ENCODE measurements at regions not wholly inside any gene's neighbourhood (a gene's known extent, or its start where the extent isn't known, plus 50 kb on each side); places are given as distances from the start of the nearest gene placed in this dataset.

- CTCF ChIA-PET: no interaction called here
- H3K9me3 Mint-ChIP-seq (ENCODE audit: low read depth, unreplicated experiment): peaks cover 3% of the 10 kb centered on the region
- no peak for TF ChIP-seq CTCF (IDR thresholded peaks at IDR 0.05; ENCODE audit: unreplicated experiment)
- no peak for DNase-seq
- BruUV-seq (replicated peaks): no TSS peak
- H3K27me3 Mint-ChIP-seq (ENCODE audit: unreplicated experiment): no peaks in the 10 kb centered on the region
- no peaks in the 10 kb centered on the region for H3K4me1 Mint-ChIP-seq (ENCODE audit: low read depth, unreplicated experiment)
- no peak overlapping the region for H3K4me3 Mint-ChIP-seq (ENCODE audit: low read depth, unreplicated experiment)
- H3K36me3 Mint-ChIP-seq (ENCODE audit: insufficient read depth, unreplicated experiment): no peaks in the 10 kb centered on the region
- intact Hi-C loops (cut with micrococcal nuclease; ENCODE audit: unreplicated experiment): no loop called here
- H3K27ac Mint-ChIP-seq (ENCODE audit: unreplicated experiment): no peak overlapping the region
Measured at GRCh38 chr12:118571730-118572129, 195.4 kb downstream of the SUDS3 start.

- peaks cover 3% of the 10 kb centered on the region for H3K9me3 Mint-ChIP-seq (ENCODE audit: low read depth, unreplicated experiment)
- no TSS peak for BruUV-seq (replicated peaks)
- no peak for TF ChIP-seq CTCF (IDR thresholded peaks at IDR 0.05; ENCODE audit: unreplicated experiment)
- H3K4me1 Mint-ChIP-seq (ENCODE audit: low read depth, unreplicated experiment): no peaks in the 10 kb centered on the region
- no peaks in the 10 kb centered on the region for H3K27me3 Mint-ChIP-seq (ENCODE audit: unreplicated experiment)
- intact Hi-C loops (cut with micrococcal nuclease; ENCODE audit: unreplicated experiment): no loop called here
- CTCF ChIA-PET: no interaction called here
- H3K36me3 Mint-ChIP-seq (ENCODE audit: insufficient read depth, unreplicated experiment): no peaks in the 10 kb centered on the region
- no peak overlapping the region for H3K4me3 Mint-ChIP-seq (ENCODE audit: low read depth, unreplicated experiment)
- no peak overlapping the region for H3K27ac Mint-ChIP-seq (ENCODE audit: unreplicated experiment)
- DNase-seq: no peak
Measured at GRCh38 chr12:118574288-118574687, 197.9 kb downstream of the SUDS3 start.

GRCh38 chr12:118575730-118576129 lies 199.4 kb downstream of the SUDS3 start:
- BruUV-seq (replicated peaks): no TSS peak
- Mint-ChIP-seq H3K4me3 (ENCODE audit: low read depth, unreplicated experiment) (no peak overlapping the region), H3K27ac (ENCODE audit: unreplicated experiment) (no peak overlapping the region), H3K27me3 (ENCODE audit: unreplicated experiment) (no peaks in the 10 kb centered on the region), H3K36me3 (ENCODE audit: insufficient read depth, unreplicated experiment) (no peaks in the 10 kb centered on the region), H3K9me3 (ENCODE audit: low read depth, unreplicated experiment) (peaks cover 3% of the 10 kb centered on the region), H3K4me1 (ENCODE audit: low read depth, unreplicated experiment) (no peaks in the 10 kb centered on the region)
- intact Hi-C loops (cut with micrococcal nuclease; ENCODE audit: unreplicated experiment): no loop called here
- TF ChIP-seq CTCF (IDR thresholded peaks at IDR 0.05; ENCODE audit: unreplicated experiment): no peak
- DNase-seq: no peak
- CTCF ChIA-PET: no interaction called here

GRCh38 chr12:118581371-118581770 lies 205.0 kb downstream of the SUDS3 start:
- Mint-ChIP-seq H3K4me1 (ENCODE audit: low read depth, unreplicated experiment) (no peaks in the 10 kb centered on the region), H3K9me3 (ENCODE audit: low read depth, unreplicated experiment) (no peaks in the 10 kb centered on the region), H3K36me3 (ENCODE audit: insufficient read depth, unreplicated experiment) (no peaks in the 10 kb centered on the region), H3K4me3 (ENCODE audit: low read depth, unreplicated experiment) (no peak overlapping the region), H3K27ac (ENCODE audit: unreplicated experiment) (no peak overlapping the region), H3K27me3 (ENCODE audit: unreplicated experiment) (no peaks in the 10 kb centered on the region)
- no peak for DNase-seq
- TF ChIP-seq CTCF (IDR thresholded peaks at IDR 0.05; ENCODE audit: unreplicated experiment): no peak
- no TSS peak for BruUV-seq (replicated peaks)
- intact Hi-C loops (cut with micrococcal nuclease; ENCODE audit: unreplicated experiment): no loop called here
- CTCF ChIA-PET: no interaction called here

- TF ChIP-seq CTCF (IDR thresholded peaks at IDR 0.05; ENCODE audit: unreplicated experiment): no peak
- H3K36me3 Mint-ChIP-seq (ENCODE audit: insufficient read depth, unreplicated experiment): no peaks in the 10 kb centered on the region
- CTCF ChIA-PET: no interaction called here
- no peak for DNase-seq
- intact Hi-C loops (cut with micrococcal nuclease; ENCODE audit: unreplicated experiment): no loop called here
- H3K27me3 Mint-ChIP-seq (ENCODE audit: unreplicated experiment): peaks cover 13% of the 10 kb centered on the region
- no peaks in the 10 kb centered on the region for H3K9me3 Mint-ChIP-seq (ENCODE audit: low read depth, unreplicated experiment)
- H3K27ac Mint-ChIP-seq (ENCODE audit: unreplicated experiment): no peak overlapping the region
- BruUV-seq (replicated peaks): no TSS peak
- H3K4me1 Mint-ChIP-seq (ENCODE audit: low read depth, unreplicated experiment): no peaks in the 10 kb centered on the region
- no peak overlapping the region for H3K4me3 Mint-ChIP-seq (ENCODE audit: low read depth, unreplicated experiment)
Measured at GRCh38 chr12:118582863-118583262, 206.5 kb downstream of the SUDS3 start.

All from Calu3 (cell line).